ENCODE measurements at regions not wholly inside any gene's neighbourhood (a gene's known extent, or its start where the extent isn't known, plus 50 kb on each side); places are given as distances from the start of the nearest gene placed in this dataset.
"Not testable (repeated sequence)": the region's sequence is repeated elsewhere in the genome, so short reads cannot be mapped to it uniquely, and the experiment has no call there.

GRCh38 chr9:120304896-120305295, 275.1 kb downstream of the CDK5RAP2 start:
- H3K36me3 ChIP-seq (ENCODE audit: control insufficient read depth in 1 of 2, insufficient read depth in 2 of 2, low read length in 2 of 2); H2AFZ ChIP-seq (ENCODE audit: low read depth, low read length, poor library complexity, severe bottlenecking); POLR2A ChIA-PET; H3K4me2 ChIP-seq (ENCODE audit: low read length); DNase-seq (ENCODE audit: low read depth, low spot score); CTCF ChIA-PET; H3K79me2 ChIP-seq (ENCODE audit: insufficient read depth, low read length); BruUV-seq (replicated peaks); RAD21 ChIA-PET (ENCODE audit: low non-redundant PET in 1 of 2, low total read pairs in 2 of 2, uncharacterized antibody in 2 of 2, unreplicated experiment in 2 of 2); H3K9ac ChIP-seq (ENCODE audit: low read length); ATAC-seq; intact Hi-C loops (cut with micrococcal nuclease); H3K27me3 ChIP-seq (ENCODE audit: insufficient read depth, low read length); H3K9me3 ChIP-seq (ENCODE audit: control insufficient read depth in 1 of 2, insufficient read depth in 1 of 2, low read depth in 1 of 2, low read length in 2 of 2); H3K9me2 ChIP-seq (ENCODE audit: insufficient read depth); H3K27ac ChIP-seq (ENCODE audit: low read depth, low read length); H3K4me3 ChIP-seq (replicated peaks in 1 of 2; ENCODE audit: low read depth in 1 of 2, low read length in 2 of 2); H3K4me1 ChIP-seq (ENCODE audit: control insufficient read depth in 1 of 2, insufficient read depth in 2 of 2, low read length in 2 of 2); H4K20me1 ChIP-seq (ENCODE audit: insufficient read depth): not testable (repeated sequence)

DNA sequence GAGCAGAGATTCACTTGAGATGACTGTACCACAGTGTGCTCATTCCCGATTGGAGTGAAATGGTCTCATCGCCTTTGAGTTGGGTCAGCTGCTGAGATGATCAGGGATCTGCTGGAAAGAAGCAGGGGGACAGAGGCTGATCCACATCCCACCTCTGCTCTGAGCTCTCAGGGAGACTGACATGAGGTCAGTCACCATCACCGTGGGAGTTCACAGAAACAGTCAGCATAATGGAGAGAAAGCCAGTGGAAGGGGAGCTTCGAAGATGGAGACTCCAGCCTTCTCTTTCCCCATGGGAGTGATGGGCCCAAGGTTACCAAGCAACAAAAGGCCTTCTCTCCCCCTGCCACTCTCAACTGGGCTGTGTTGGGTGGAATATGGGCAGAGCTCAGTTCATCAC, 276.4 kb downstream of the CDK5RAP2 start:
- BruUV-seq (replicated peaks) = no TSS peak
- DNase-seq (ENCODE audit: low read depth, low spot score) = no peak
- Histone ChIP-seq H3K27me3 (ENCODE audit: insufficient read depth, low read length) (no peaks in the 10 kb centered on the region), H4K20me1 (ENCODE audit: insufficient read depth) (no peaks in the 10 kb centered on the region), H3K4me1 (ENCODE audit: control insufficient read depth in 1 of 2, insufficient read depth in 2 of 2, low read length in 2 of 2) (no peaks in the 10 kb centered on the region), H3K9ac (ENCODE audit: low read length) (no peak overlapping the region), H3K9me2 (ENCODE audit: insufficient read depth) (no peaks in the 10 kb centered on the region), H3K27ac (ENCODE audit: low read depth, low read length) (no peak overlapping the region), H3K36me3 (ENCODE audit: control insufficient read depth in 1 of 2, insufficient read depth in 2 of 2, low read length in 2 of 2) (no peaks in the 10 kb centered on the region), H3K4me3 (replicated peaks in 1 of 2; ENCODE audit: low read depth in 1 of 2, low read length in 2 of 2) (no peak overlapping the region), H3K79me2 (ENCODE audit: insufficient read depth, low read length) (no peaks in the 10 kb centered on the region), H2AFZ (ENCODE audit: low read depth, low read length, poor library complexity, severe bottlenecking) (no peak overlapping the region), H3K4me2 (ENCODE audit: low read length) (no peak overlapping the region), H3K9me3 (ENCODE audit: control insufficient read depth in 1 of 2, insufficient read depth in 1 of 2, low read depth in 1 of 2, low read length in 2 of 2) (no peaks in the 10 kb centered on the region)
- ATAC-seq = no peak
- intact Hi-C loops (cut with micrococcal nuclease) = no loop called here
- POLR2A ChIA-PET = no interaction called here
- RAD21 ChIA-PET (ENCODE audit: low non-redundant PET in 1 of 2, low total read pairs in 2 of 2, uncharacterized antibody in 2 of 2, unreplicated experiment in 2 of 2) = no interaction called here
- no peak for TF ChIP-seq ZFX (IDR thresholded peaks at IDR 0.05)
- TF ChIP-seq POLR2AphosphoS5 (IDR thresholded peaks at IDR 0.05; ENCODE audit: low read depth, low read length) = no peak
- TF ChIP-seq, protein P1, sequence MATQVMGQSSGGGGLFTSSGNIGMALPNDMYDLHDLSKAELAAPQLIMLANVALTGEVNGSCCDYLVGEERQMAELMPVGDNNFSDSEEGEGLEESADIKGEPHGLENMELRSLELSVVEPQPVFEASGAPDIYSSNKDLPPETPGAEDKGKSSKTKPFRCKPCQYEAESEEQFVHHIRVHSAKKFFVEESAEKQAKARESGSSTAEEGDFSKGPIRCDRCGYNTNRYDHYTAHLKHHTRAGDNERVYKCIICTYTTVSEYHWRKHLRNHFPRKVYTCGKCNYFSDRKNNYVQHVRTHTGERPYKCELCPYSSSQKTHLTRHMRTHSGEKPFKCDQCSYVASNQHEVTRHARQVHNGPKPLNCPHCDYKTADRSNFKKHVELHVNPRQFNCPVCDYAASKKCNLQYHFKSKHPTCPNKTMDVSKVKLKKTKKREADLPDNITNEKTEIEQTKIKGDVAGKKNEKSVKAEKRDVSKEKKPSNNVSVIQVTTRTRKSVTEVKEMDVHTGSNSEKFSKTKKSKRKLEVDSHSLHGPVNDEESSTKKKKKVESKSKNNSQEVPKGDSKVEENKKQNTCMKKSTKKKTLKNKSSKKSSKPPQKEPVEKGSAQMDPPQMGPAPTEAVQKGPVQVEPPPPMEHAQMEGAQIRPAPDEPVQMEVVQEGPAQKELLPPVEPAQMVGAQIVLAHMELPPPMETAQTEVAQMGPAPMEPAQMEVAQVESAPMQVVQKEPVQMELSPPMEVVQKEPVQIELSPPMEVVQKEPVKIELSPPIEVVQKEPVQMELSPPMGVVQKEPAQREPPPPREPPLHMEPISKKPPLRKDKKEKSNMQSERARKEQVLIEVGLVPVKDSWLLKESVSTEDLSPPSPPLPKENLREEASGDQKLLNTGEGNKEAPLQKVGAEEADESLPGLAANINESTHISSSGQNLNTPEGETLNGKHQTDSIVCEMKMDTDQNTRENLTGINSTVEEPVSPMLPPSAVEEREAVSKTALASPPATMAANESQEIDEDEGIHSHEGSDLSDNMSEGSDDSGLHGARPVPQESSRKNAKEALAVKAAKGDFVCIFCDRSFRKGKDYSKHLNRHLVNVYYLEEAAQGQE (IDR thresholded peaks at IDR 0.05; ENCODE audit: low read depth) = no peak
- TF ChIP-seq ZNF274 (IDR thresholded peaks at IDR 0.05; ENCODE audit: low read depth, low read length) = no peak
- TF ChIP-seq SIN3A (IDR thresholded peaks at IDR 0.05; ENCODE audit: low read depth) = no peak
- TF ChIP-seq SRF (IDR thresholded peaks at IDR 0.05; ENCODE audit: low read depth) = no peak
- TF ChIP-seq EGR1 (IDR thresholded peaks at IDR 0.05; ENCODE audit: low read depth) = no peak
- no peak for TF ChIP-seq CBX3 (IDR thresholded peaks at IDR 0.05; ENCODE audit: low read depth)
- TF ChIP-seq FOSL1 (IDR thresholded peaks at IDR 0.05; ENCODE audit: low read depth) = no peak
- no peak for TF ChIP-seq YY1 (IDR thresholded peaks at IDR 0.05; ENCODE audit: extremely low read depth, insufficient replicate concordance, low read depth, low read length)
- TF ChIP-seq CEBPB (IDR thresholded peaks at IDR 0.05; ENCODE audit: low read depth) = no peak
- no peak for TF ChIP-seq POLR2A (IDR thresholded peaks at IDR 0.05; ENCODE audit: borderline replicate concordance, extremely low read depth, insufficient read depth, insufficient read length)
- TF ChIP-seq, protein P2, sequence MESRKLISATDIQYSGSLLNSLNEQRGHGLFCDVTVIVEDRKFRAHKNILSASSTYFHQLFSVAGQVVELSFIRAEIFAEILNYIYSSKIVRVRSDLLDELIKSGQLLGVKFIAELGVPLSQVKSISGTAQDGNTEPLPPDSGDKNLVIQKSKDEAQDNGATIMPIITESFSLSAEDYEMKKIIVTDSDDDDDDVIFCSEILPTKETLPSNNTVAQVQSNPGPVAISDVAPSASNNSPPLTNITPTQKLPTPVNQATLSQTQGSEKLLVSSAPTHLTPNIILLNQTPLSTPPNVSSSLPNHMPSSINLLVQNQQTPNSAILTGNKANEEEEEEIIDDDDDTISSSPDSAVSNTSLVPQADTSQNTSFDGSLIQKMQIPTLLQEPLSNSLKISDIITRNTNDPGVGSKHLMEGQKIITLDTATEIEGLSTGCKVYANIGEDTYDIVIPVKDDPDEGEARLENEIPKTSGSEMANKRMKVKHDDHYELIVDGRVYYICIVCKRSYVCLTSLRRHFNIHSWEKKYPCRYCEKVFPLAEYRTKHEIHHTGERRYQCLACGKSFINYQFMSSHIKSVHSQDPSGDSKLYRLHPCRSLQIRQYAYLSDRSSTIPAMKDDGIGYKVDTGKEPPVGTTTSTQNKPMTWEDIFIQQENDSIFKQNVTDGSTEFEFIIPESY (IDR thresholded peaks at IDR 0.05; ENCODE audit: extremely low read depth, insufficient replicate concordance, low read length) = no peak
- CTCF ChIA-PET = no interaction called here

Measured in HCT116 (cell line).